ENCODE measurements at regions not wholly inside any gene's neighbourhood (a gene's known extent, or its start where the extent isn't known, plus 50 kb on each side); places are given as distances from the start of the nearest gene placed in this dataset.

DNA sequence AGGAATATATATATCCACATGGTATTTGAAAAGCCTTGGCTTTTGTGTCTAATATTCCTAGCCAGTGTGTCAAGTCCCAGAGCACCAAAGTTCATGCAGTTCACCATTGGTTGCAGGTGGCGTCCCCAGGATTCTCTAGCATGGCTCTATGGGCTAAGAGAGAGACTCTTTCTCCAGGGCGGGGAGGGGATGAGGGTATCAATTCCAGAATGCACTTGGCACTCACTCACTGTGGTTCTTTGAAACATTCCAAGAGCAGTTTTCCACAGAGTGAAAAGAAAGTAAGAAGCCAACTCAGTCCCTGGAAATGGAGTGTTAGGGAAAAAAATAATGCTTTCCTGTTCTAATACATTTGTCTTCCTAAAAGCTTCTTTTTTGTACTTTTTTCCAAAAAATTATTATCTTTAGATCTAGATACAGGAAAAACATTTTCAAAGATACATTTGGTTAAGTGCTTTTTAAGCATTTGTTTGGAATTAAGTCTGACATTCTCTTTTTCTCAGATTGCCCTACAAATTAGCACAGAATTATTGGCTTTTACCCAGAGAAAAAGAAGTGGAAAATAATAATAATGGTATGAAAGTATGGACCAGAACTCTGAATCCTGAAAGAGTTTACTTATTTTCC lies 239.9 kb downstream of the PAX3 start:
- no peak for DNase-seq (ENCODE audit: low read depth)

DNA sequence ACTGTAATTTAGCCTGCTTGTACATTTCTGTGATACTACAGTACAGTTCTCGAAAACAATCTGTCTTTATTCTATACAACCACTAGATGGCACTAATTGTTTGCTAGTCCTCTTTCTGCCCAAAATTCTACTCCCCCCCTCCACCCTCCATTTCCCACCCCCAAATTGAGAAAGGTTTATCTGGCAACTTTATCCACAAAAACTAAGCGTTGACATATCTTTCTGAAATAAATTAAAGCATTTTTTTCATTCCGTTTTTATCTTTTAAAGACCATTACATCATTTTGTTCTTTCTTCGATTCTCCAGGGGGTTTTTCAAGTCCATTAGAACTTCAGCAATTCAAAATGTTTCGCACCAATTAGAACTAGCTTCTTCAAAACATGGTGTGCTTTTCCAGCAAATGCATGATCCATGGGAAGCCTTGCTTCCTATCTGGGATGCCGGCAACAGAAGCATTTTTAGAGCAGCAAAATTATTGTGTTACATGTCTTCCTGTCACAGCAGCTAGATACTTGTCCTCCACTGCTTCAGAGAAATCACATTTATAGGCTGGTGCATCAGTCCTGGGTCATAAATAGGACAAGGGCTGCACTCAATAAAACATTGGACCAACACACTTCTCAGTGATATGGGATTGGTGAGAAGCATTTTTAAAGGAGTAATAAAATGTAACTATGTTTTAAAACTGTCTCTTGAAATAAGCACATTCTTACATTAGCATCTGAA lies 241.3 kb downstream of the PAX3 start:
- peak; percentile 47 for DNase-seq (ENCODE audit: low read depth)

- DNase-seq (ENCODE audit: low read depth), result no peak
Observed at GRCh38 chr2:222055328-222055727, 243.5 kb downstream of the PAX3 start.

DNA sequence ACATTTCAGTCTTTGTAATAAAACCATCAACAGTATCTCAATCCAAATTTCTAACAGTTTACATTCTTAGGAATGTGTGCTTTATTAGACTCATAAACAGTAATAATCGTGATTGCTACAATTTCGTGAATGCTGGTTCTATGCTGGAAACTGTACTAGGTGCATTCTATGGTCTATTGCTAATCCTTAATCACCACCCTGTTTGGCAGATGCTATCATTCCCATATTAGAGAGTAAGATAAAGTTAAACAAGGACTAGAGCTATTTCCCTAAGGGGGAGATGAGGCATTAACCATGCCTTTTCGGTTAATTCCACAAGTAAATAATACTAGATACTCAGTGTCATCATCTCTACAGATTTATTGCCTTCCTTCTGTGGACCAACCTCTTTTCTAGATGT lies 244.0 kb downstream of the PAX3 start:
- peak; percentile 48 for DNase-seq (ENCODE audit: low read depth)

- peak; percentile 13 for DNase-seq (ENCODE audit: low read depth)
Observed at GRCh38 chr2:222052934-222053367, 245.8 kb downstream of the PAX3 start.

DNA sequence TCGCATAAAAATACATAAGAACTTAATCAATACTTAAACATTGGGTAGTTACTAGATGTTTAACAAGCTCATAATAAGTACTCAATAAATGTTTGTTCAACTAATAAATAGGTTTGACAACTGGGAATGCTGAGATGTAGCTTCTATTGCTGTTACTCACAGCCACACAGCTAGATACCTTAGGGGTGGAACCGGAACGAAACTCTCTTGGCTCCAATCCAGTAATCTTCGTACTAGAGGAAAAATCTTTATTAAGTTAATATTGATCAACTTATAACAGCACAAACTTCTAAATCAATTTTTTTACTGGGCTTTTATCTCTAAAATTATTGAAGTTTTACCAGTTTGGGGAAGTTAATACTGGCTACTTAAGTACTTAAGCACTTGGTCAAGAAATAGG lies 247.8 kb downstream of the PAX3 start:
- no peak for DNase-seq (ENCODE audit: low read depth)

DNA sequence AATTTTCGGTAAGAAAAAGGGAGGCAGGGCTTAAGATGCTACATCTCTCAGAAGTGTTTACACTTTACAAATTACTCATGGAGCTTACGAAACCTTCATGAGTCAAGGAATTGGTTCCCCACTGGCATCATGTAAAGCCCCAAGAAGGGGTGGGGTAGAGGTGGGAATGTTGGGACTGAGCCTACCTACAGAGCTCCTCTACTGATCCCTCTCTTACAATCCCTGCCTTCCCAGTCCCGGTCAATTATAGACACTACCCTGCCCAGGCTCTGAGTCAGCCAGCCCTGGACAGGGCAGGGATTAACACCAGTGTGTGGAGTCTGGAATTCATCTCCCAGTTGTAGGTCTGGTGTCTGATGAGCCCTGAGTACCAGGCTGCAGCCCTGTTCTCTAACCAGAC lies 248.9 kb downstream of the PAX3 start:
- DNase-seq (ENCODE audit: low read depth), result peak; percentile 71

DNA sequence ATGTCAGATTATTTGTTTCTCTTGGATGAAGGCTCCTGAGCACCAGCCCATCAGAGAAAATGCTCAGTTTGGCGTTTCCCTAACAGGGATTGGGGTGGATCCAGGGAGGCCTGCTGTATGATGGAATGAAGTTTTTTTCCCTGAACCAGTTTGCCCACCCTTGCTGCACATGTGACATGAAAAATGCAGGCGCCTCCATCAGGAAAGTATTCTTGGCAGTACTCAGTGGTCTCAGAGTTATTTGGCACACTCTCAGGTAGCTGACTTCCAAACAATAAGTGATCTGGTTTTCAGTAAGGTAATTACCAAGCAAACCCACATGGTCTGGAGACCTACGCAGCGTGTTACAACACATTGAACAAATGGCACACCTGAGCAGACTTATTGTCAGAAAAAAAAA lies 254.9 kb downstream of the PAX3 start:
- DNase-seq (ENCODE audit: low read depth), result no peak

- DNase-seq (ENCODE audit: low read depth), result no peak
Observed at GRCh38 chr2:222042666-222043065, 256.1 kb downstream of the PAX3 start.

DNA sequence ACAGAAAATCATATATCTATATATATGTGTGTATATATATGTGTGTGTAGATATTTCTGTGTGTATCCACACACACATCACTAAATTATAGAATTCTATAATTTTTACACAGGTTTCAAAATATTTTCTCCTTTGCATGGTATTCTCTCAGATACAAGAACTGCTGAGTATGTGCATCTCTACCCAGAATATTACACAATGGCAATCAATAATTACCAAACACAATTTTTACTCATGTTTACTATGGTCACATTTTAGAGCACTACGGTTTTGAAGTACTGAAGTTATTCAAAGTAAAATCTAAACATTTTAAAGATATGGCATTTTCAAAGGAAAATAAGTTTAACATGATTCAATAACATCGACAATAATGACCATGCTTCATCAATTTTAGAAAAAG lies 258.5 kb downstream of the PAX3 start:
- no peak for DNase-seq (ENCODE audit: low read depth)

- no peak for DNase-seq (ENCODE audit: low read depth)
Observed at GRCh38 chr2:222039821-222040220, 259.0 kb downstream of the PAX3 start.

DNA sequence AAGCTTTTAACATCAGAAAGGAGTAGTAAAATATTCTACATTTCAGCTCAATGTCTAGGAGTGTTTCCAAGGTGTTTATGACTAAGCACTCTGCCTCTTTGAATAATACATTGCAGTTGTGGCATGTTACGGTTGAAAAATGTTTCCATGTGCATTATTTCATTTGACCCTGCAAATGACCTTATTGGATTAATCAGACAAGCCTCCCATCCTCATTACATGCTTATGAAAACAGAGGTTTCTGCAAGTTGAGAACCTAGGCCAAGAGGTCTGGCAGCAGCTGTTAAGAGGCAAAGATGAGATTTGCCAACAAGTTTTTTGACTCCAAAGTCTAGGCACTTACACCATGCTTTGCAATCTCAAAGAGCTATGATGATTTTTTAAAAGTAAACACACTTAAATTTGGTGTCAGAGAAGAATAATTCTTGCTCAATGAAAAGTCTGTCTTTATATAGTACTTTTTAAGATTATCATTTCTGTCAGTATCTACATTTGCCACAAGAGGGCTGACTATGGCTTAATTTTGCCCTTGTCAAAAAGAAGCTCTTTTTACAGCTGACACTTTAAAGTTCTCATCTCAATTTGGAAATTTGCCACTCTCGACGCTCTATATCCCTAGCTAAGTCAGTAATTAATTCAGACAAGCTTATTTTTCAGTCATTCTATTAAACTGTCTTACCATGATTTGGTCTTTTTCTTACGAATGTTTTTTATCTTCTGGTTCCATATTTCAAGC lies 260.6 kb downstream of the PAX3 start:
- DNase-seq (ENCODE audit: low read depth), result peak; percentile 46

GRCh38 chr2:222037211-222037610 lies 261.6 kb downstream of the PAX3 start:
- no peak for DNase-seq (ENCODE audit: low read depth)

DNA sequence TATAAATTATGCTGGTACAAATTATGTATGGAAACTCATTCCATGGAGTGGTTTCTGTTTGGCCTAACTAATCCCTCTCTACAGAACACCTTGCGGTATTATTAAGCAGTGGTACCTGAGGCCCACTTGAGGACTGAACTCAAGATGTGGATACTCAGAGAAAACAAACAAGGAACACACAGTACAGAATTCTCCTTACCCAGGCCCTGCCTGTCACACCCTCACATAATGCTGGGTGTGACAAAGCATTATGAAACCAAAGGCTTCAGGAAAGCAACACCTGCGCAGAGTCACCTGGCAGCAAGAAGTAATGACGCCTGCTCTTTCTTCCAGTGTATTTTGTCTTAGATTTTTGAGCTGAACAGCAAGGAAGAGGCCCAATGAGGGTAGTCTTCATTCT lies 264.7 kb downstream of the PAX3 start:
- DNase-seq (ENCODE audit: low read depth), result no peak

- DNase-seq (ENCODE audit: low read depth), result peak; percentile 10
Observed at GRCh38 chr2:222033541-222033940, 265.3 kb downstream of the PAX3 start.

GRCh38 chr2:222025881-222026271 lies 272.9 kb downstream of the PAX3 start:
- no peak for DNase-seq (ENCODE audit: low read depth)

DNA sequence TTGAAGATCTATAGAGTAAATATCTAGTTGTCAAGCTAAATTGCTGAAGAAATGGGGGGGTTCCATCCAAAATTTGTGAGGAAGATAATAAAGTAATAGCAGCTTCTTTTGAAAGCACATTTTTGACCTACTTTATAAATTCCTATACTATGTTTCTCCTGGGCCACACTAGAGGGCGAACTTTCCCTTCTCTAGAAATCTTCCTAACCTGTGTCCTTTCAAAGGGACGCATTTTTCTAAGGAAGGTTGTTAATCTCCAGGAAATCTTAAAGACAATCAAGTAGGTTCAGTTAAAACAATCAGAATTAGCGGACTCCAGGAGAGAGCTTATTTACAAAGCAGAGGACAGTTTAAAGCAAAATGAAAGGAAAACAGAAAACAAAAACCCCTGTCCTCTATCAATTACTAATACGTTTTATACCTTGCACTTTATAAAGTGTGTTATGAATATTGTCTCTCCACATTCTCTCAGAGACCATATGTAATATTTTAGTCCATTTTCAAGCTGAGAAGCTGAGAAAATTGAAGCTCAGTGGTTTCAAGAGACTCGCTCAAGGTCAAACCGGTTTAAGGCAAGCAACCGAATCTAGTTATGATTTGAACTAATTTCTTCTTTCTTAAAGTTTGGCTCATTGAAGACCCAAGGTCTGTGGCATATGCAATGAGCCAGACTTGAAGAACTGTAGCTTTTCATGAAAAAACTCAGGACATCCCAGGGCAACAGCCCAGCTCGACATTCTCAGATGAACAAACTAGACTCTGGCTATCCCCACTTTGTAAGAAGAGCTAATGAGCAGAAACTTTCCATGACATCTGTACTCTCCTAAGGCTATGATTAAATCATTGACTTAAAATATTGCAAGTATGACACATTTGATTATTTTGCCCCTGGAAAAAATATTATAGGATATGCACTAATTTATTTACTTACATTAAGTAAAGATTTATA lies 273.6 kb downstream of the PAX3 start:
- DNase-seq (ENCODE audit: low read depth), result peak; percentile 61

GRCh38 chr2:222017252-222017850 lies 281.4 kb downstream of the PAX3 start:
- no peak for DNase-seq (ENCODE audit: low read depth)

- no peak for DNase-seq (ENCODE audit: low read depth)
Observed at GRCh38 chr2:222013889-222014288, 284.9 kb downstream of the PAX3 start.

GRCh38 chr2:222000326-222000725 lies 298.5 kb downstream of the PAX3 start:
- peak; percentile 94 for DNase-seq (ENCODE audit: low read depth)

- DNase-seq (ENCODE audit: low read depth), result peak; percentile 91
Observed at GRCh38 chr2:221999717-222000116, 299.1 kb downstream of the PAX3 start.

DNA sequence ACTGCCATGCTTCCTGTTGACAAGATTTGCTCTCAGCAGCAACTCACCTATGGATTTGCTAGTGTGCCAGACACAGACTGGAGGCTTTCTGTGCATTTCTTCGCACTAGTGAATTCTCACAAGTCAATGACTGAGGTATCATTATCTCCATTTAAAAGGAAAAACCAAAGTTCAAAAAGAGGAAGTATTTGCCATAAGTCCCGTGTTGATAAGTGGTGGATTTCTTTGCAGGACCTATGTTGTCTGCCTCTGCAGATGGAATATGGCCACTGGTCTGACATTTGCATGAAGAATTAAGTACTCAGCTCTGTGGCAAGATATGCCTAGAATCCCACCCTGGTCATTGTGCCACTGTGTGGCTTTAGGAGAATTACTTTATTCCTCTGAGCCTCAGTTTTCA lies 299.6 kb downstream of the PAX3 start:
- no peak for DNase-seq (ENCODE audit: low read depth)
